ENCODE measurements at regions not wholly inside any gene's neighbourhood (a gene's known extent, or its start where the extent isn't known, plus 50 kb on each side); places are given as distances from the start of the nearest gene placed in this dataset.

DNA sequence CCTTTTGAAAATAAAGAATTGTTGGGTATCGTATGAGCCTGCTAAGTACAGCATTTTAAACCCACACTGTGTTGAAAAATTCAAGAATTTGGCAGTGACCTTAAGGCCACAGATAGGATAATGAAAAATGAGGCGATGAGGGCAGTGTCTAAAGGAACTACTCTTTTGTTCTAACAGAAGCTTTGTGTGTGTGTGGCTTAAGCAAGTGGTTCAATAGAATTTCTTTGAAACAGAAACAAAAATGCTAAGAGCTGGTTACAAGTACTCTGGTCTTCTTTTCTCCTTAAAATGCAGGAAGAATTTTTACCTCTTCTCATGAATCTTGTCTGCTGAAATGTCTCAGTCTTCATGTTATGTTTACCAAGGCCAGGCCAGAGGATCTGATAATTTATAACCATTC is 279.5 kb downstream of the ZNF536 start:
- TF ChIP-seq, protein P1, sequence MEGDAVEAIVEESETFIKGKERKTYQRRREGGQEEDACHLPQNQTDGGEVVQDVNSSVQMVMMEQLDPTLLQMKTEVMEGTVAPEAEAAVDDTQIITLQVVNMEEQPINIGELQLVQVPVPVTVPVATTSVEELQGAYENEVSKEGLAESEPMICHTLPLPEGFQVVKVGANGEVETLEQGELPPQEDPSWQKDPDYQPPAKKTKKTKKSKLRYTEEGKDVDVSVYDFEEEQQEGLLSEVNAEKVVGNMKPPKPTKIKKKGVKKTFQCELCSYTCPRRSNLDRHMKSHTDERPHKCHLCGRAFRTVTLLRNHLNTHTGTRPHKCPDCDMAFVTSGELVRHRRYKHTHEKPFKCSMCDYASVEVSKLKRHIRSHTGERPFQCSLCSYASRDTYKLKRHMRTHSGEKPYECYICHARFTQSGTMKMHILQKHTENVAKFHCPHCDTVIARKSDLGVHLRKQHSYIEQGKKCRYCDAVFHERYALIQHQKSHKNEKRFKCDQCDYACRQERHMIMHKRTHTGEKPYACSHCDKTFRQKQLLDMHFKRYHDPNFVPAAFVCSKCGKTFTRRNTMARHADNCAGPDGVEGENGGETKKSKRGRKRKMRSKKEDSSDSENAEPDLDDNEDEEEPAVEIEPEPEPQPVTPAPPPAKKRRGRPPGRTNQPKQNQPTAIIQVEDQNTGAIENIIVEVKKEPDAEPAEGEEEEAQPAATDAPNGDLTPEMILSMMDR (conservative IDR thresholded peaks at IDR 0.05; ENCODE audit: low read length) = no peak
- TF ChIP-seq EZH2phosphoT487 (IDR thresholded peaks at IDR 0.05; ENCODE audit: borderline replicate concordance, low read depth, low read length) = no peak
